Posterior cingulate gyrus (tissue), 11 donors: ENCODE measurements at regions not wholly inside any gene's neighbourhood (a gene's known extent, or its start where the extent isn't known, plus 50 kb on each side); places are given as distances from the start of the nearest gene placed in this dataset.
"Not testable (repeated sequence)": the region's sequence is repeated elsewhere in the genome, so short reads cannot be mapped to it uniquely, and the experiment has no call there.

ENCODE experiments used
- DNase-seq, 10 donors: peaks; one replicate each; pipeline versions ENCODE4 v3.0.0 to v3.0.0-alpha.2; 2020 to 2021; ENCODE audit warnings: mixed read lengths in 3 of 10
- intact Hi-C: fragments of 100-400 bp; cut with DNase I; formaldehyde crosslinking; loops from one replicate; pipeline ENCODE4 v1.15.1; 2023

DNA sequence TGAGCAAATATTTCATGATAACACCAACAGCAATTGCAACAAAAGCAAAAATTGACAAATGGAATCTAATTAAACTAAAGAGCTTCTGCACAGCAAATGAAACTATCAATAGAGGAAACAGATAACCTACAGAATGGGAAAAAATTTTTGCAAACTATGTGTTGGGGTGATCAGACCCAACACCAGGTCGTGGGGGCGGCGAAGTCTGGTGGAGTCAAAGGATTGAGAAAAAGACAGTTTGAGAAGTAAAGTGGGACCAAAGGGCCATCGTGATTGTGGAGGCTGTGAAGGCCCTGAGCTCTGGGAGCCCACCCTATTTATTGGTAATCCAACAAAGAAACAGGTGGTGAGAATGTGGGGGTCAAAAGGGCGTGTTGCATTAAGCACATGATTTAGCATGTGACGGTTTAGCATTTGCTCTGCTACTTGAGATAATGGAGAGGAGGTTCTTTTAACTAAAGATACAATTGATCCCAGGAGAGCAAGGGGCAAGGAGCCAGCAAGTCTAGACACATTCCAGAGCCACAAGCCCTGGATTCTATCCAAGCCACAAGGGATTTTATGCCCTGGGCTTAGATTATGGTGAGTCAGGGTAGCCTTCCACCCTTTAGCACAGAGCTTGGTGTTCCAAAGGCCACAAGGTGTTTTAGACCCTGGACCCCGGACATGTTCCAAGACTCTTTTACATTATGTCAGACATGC, 65.5 kb upstream of the VLDLR start:
- intact Hi-C loops = not testable (repeated sequence)

DNA sequence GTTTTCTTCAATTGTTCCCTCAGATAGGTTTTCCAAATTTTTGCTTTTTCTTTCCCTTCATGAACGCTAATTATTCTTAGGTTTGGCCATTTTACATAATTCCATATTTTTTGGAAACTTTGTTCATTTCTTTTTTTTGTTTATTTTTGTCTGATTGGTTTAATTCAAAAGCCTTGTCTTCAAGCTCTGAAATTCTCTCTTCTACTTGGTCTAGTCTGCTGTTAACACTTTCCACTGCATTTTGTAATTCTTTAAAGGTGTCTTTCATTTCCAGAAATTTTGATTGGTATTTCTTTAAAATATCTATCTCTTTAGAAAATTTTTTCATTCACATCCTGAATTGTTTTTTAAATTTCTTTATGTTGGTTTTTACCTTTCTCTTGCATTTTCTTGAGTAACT, 63.9 kb upstream of the VLDLR start:
- intact Hi-C loops = no loop called here
- no peak for DNase-seq

More for the DNA sequence above, 65.5 kb upstream of the VLDLR start:
- peak in 1 of 10 donors; percentile 51 for DNase-seq

DNA sequence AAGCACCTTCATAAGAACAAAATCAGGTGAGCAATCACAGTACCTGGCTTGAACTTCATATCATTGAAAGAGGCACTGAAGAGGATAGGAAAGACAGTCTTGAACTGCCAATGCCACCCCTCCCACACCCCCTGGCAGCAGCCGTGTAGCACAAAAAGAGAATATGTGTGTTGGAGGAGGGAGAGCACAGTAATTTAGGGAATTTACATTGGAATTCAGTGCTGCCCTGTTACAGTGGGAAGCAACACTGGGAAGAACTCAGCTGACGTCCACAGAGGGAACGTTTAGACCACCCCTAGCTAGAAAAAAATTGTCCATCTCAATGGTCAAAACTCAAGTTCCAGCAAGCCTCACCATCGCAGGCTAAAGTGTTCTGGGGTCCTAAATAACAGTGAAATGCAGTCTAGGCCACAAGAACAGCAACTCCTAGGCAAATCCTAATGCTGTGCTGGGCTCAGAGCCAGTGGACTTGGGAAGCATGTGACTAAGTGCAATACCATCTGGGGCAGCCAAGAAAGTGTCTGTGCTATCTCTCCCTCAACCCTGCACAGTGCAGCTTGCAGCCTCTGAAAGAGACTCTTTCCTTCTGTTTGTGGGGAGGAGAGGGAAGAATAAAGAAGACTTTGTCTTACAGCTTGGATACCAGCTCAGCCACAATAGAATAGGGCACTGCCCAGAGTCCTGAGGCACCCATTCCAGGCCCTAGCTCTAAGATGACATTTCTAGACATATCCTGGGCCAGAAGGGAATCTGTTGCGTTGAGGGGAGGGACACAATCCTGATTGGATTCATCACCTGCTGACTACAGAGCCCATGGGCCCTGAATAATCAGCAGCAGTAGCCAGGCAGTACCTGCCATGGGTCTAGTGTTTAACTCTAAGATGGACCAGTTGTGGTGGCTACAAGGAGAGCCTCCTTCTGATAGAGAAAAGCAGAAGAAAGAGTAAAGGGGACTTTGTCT, 62.1 kb upstream of the VLDLR start:
- intact Hi-C loops = no loop called here
- peak; percentile 14 to 87 (median 45) for DNase-seq

DNA sequence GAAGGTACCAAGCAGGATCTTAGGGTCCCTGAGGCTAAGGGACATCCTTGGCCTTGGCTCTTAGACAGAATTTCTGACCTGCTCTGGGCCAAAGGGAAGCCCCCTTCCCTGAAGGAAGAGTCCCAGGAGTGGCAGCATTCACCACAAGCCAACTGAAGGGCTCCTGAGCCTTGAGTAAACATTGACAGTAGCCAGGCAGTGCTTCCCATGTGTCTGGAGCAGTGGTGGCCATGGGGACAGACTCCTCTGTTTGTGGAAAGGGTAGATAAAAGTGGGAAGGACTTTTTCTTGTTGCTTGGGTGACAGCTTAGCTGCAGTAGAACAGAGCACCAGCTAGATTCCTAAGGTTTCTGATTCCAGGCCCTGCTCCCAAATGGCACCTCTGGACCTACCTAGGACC, 61.4 kb upstream of the VLDLR start:
- no peak for DNase-seq
- intact Hi-C loops = no loop called here

DNA sequence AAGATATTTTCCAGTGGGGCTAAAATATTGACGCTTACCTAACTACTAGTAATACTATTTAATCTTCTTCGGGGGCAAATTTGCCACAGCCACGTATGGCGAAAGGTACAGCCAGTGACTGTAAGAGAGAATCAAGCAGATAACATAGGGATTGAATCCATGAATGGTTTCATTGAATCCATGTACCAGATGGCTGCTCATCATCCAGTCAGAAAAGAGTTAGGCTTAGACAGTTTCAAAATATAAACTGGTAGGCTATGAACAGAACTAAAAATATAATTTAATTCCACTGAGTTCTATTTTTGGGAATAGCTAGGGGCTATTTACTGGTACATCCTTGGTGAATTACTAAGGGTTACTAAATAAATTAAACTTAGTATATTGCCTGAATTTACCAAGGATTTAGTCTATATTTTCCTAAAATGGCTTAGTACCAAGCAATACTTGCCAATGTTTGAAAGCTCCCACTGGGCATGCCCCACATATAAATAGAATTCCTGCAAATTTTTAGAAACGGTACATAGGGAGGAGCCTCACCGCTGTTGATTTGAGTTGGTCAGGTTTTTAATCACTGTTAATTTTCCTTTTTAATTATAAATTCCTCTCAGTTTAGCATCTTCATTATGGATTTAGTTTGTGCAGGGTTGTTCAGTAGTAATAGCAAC, 55.8 kb upstream of the VLDLR start:
- no peak for DNase-seq
- intact Hi-C loops = no loop called here

DNA sequence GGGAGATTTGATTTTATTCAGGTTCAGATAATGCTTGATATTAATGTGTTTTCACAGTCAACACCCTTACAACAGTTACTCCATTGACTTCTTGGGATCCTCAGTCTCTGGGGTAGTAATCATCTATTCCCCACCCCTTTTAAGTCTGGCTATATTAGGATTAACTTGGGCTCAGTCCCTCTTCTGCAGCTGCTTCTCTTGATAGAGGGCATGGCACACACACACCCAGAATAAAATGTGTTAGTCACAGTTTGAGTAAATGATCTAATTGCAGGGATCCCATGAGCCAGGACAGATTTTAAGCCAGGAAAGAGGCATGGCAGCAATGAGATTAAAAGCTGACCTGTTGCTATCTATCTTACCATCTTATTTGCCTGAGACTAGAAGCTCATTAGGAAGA, 53.7 kb upstream of the VLDLR start:
- no peak for DNase-seq
- intact Hi-C loops = no loop called here

DNA sequence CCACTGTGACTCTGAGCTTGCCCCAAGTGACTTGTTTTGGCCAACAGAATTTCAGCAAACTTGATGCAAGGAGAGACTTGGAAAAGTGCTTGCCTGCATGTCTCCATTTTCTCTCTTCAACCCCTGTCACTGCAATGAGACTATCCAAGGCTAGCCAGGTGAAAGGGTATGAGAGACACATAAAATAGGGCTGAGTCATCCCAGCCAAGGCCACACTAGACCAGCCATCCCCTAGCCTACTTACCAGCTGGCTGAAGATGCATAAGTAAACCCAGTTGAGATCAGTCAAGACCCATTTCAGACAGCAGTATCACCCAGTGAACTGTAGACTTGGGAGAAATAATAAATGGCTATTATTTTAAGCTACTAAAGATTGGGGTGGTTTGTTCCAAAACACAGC, 52.9 kb upstream of the VLDLR start:
- intact Hi-C loops = no loop called here

DNA sequence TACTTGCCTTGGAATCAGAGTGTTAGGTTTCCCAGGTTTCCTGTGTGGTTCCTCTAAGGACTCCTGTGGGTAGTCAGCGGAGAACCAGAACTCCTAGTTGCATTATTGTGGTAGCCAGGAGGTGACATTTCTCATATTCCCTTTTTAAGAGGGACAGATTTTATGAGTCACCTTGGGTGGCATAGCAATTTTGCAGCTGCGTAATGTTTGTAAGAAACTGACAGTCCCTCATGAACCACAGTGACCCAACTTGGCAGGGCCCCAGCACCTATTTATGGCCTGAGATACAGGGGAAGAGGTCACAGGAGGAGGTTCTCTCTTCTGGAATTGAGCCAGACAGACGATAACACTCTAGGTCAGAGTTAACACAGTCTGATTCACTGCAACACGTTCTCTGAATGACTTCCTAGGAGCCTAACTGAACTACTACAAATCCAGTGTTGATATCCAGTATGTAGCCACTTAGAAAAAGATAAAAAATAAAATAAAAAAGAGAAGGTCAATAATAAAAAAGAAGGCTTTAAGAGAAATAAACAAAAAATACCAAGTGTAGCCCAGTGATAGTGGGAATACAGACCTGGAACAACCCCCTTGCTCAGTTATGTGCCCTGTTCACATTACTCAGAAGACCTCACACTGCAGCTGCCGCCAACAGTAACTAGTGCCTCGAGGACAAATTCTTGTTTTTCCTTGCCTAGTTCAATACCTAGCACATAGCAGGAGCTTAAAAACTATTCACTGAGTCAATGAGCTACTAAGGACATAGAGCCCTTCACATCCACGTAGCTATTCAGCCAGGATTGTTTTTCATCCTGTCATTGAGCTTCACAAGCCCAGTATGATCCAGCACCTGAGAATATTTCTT, 50.7 kb upstream of the VLDLR start:
- intact Hi-C loops = no loop called here
- DNase-seq = peak in 3 of 10 donors; percentile 20 to 70 (median 61)

More for the DNA sequence above, 52.9 kb upstream of the VLDLR start:
- no peak for DNase-seq
